HG03469 (cell line): ENCODE measurements at regions not wholly inside any gene's neighbourhood (a gene's known extent, or its start where the extent isn't known, plus 50 kb on each side); places are given as distances from the start of the nearest gene placed in this dataset.
"Not testable (repeated sequence)": the region's sequence is repeated elsewhere in the genome, so short reads cannot be mapped to it uniquely, and the experiment has no call there.

ENCODE experiments used
- ATAC-seq: cut with Tn5 transposase; IDR thresholded peaks from one replicate; pipeline ENCODE4 v1.9.1; 2021; ENCODE audit warnings: mild to moderate bottlenecking, moderate library complexity, moderate number of reproducible peaks; ENCODE audit not compliant: unreplicated experiment

GRCh38 chr4:112770114-112770513 lies 133.2 kb downstream of the LARP7 start:
- ATAC-seq, result no peak

GRCh38 chr4:112775801-112776200 lies 138.9 kb downstream of the LARP7 start:
- no peak for ATAC-seq

- ATAC-seq, result no peak
Measured at GRCh38 chr4:112776535-112776934, 139.6 kb downstream of the LARP7 start.

DNA sequence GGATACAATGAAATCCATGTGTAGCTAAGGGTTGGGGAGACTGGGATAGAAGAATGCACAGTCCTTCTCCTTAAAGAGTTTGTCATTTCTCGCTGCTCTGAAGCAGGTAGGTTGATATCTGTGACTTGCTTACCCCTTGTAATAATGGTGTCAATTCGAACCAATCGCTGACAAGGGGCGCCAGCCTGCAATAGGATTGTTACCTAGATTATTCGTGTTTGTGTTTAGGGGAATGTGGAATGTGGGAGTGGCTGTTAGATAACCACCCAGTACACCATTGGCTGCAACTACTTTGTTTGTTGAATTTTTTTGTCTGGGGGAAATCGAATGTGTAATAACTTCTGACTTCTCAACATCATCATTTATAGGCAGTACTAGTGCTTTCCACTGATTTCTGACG lies 141.6 kb downstream of the LARP7 start:
- ATAC-seq, result no peak

DNA sequence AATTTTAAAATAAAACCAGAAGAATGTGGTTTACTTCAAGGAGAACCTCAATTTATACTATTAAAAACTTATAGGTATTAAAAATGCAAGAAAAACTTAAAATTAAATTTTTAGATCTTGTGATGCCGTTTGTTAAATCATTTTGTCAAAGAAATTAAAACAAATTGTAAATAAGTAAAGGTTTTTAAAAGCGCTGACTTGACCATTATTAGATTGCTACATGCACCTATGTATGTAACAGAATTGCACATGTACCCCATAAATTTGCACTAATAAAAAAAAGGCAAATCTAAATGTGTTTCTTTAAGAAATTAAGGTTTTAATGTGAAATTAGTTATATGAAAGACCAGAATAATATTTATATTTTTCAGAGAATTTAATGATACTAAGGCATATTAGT lies 156.1 kb downstream of the LARP7 start:
- ATAC-seq, result no peak

- no peak for ATAC-seq
Measured at GRCh38 chr4:112800001-112800400, 163.1 kb downstream of the LARP7 start.

DNA sequence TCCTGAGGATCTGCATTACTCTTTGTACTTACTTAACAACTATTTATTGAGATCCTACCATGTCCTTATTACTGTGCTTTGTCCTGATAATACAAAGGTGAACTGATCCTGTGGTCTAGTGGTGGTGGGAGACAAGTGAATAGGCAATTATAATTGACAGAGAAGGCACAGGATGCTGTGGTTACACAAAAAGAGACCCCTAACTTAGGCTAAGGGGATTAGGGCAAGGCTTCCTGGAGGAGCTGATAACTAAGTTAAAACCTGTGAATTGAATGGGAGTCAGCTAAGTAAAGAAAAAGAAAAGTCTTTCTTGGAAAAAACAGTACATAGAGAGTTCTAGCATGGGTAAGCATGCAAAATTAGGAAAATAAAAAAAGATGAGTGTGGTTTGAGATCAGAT lies 164.4 kb downstream of the LARP7 start:
- no peak for ATAC-seq

DNA sequence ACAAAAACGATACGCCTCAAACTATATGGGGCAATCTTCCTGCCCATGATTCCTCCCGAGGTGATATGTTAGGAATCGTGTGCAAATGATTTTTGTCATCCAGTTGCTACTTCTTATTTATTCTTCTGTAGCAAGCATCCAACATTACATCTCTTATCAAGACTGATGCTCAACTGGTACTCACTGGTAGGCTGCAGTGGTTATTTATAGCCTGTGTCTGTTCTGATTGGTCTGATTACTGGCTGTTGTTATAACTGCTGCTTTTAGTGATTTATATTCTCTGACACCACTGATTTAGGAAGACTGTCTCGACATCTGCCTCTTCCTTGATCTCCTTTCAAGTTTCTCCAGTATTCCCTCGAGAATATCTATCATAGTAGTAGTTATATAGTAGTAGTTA lies 165.8 kb downstream of the LARP7 start:
- ATAC-seq, result no peak

DNA sequence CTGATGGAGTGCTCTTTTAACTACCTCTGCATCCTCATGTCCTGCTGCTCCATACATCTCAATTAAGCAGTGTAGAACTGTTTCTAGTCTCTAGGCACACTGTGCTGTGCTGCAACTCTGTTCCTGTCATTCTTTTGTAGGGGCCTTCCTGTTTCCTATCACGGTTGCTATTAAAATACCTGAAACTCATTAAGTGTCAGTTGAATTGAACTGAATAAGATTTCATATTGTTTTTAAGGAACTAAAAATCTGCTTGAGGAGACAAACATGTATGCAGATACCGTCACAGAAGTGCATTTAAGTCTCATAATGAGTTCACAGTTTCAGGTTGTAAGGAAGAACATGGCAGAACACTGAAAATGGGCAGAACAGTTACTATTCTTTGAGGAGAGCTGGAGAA lies 170.1 kb downstream of the LARP7 start:
- peak; percentile 79 for ATAC-seq

DNA sequence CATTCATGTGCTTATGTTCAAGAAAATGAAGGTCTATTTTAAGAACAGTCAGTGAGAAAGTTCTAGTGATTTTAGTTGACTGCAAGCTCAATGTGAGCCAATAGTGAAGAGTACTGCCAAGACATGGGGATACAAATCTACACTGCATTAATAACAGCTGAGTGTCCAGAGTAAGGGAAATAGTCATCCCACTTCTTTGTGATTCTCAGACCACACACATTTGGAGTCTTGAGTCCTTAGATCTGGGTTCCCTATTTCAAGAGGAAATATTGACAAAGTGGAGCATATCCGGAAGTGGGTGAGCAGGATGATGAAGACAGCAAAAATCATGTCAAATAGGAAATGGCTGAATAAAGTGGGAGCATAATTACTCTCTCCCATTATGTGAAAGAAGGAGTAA lies 171.1 kb downstream of the LARP7 start:
- no peak for ATAC-seq

DNA sequence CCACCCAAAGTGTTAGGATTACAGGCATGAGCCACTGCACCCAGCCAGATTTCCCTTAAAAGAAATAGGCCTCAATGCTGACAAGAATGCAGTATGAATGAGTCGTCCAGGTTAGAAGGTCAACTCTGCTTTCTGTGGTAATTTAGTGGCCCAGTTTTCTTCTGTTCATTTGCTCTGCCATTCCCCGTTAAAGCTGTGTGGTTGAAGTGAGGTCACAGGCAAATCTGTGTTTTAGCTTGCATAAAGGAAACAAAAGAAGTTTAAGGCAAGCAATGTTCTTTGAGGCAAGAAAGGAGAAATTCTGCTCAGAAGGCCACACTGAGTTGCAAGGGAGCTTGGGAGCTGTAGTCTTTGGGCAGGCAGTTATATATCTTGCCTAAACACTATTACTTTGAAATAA lies 176.8 kb downstream of the LARP7 start:
- ATAC-seq, result peak; percentile 33

DNA sequence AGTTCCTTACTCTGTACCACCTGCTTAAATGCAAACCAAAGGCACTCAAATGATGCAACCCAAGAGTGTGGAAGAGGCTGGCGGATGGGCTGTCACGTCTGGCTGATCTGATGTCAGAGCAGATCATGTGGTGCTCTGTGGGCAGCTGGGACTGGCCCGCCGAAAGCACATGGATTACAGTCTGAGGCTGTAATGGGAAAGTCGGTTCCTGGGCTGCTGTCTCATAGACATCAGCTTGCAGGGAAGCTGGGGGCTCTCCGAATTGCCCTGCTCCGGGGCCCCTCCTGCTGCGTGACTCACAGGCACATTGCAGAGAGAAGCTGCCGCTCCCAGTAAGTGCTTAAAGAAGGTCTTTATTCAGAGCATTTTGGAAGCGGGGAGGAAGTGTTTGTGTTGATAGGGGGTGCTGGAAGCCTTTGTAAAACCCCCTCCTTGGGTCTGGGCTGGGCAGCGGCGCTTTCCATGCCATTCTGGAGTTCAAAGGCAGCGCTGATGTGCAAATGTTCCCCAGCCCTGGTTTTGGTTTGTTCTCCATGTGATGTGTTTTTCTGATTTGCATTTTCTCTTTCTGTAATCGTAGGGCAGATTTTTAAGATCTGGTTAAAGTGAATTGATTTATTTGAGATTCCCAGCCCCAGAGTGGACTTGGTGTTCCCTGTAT lies 181.1 kb downstream of the LARP7 start:
- peak; percentile 94 for ATAC-seq

GRCh38 chr4:112818594-112818965 lies 181.6 kb downstream of the LARP7 start:
- peak; percentile 25 for ATAC-seq

DNA sequence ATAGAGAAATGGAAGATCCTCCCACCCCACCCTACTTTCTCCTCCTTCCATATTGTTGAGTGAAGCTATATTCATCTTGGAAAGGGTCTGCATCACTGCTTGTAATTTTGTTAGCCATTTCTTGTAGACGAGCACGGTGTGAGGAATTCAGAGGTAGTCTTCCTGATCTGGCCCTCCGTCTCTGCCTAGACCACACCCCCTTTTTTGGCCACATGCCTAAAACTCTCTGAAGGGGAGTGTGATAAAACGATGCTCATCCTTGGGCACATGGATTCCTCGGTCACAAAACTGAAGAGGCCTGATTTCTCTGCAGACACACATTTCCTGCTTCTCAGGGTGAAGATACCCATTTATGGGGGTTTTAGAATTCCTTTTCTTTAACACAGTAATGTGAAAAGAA lies 182.8 kb downstream of the LARP7 start:
- ATAC-seq, result no peak

DNA sequence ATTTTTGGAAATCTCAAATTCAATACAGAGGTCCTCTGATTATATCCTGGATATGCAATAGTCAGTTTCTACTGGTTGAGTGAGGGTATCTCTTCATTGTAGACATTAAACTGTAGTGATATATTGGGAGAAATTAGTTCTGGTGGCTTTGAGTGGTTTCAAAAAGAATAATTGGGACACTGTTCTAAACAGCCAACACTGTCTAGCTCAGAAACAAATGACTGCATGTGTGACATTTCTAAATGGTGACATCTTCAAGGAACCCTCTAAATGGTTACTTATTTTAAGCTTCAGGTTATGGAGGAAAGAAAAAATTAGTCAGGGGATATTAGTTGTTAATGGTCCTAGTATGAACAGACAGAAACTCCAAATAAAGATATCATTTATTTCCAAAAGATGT lies 186.2 kb downstream of the LARP7 start:
- ATAC-seq, result no peak

GRCh38 chr4:112823606-112824005 lies 186.7 kb downstream of the LARP7 start:
- no peak for ATAC-seq

DNA sequence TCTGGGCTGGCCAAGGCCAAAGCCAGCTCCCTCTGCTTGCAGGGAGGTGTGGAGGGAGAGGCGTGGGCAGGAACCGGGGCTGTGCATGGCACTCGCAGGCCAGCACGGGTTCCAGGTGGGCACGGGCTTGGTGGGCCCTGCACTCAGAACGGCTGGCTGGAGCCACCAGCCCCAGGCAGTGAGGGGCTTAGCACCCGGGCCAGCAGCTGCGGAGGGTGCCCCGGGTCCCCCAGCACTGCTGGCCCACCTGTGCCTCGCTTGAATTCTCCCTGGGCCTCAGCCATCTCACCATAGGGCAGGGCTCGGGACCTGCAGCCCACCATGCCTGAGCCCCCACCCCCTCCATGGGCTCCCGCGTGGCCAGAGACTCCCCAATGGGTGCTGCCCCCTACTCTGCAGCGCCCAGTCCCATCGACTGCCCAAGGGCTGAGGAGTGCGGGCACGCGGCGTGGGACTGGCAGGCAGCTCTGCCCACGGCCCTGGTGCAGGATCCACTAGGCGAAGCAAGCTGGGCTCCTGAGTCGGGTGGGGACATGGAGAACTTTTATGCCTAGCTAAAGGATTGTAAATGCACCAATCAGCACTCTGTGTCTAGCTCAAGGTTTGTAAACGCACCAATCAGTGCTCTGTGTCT lies 193.9 kb downstream of the LARP7 start:
- ATAC-seq, result no peak

DNA sequence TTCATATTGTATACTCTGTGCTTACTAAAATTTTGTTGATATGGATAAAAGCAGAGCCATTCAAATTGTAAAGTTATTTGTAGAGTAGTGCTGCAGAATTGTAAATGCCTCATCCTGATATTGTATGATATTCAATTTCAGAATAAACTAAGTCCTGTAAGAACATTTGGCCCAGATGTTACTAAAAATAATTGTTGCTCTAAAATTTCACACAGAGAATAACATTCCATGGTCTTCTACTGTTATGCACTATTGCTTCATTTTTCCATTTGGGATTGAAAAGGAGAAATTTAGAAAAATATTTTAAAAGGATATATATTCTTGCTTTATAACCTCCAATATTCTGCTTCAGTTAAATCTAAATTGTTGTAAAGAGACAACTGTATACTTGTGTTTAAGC lies 195.6 kb downstream of the LARP7 start:
- ATAC-seq, result no peak

DNA sequence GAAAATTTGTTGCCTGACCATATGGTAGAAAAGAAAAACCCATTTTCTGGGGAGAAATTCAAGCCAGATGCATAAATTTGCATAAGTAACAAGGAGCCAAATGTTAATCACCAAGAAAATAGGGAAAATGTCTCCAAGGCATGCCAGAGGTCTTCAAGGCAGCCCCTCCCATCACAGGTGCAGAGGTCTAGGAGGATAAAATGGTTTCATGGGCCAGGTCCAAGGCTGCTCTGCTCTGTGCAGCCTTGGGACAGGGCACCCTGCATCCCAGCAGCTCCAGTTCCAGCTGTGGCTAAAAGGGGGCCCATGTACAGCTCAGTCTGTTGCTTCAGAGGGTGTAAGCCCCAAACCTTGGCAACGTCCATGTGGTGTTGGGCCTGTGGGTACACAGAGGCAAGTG lies 200.0 kb downstream of the LARP7 start:
- no peak for ATAC-seq

DNA sequence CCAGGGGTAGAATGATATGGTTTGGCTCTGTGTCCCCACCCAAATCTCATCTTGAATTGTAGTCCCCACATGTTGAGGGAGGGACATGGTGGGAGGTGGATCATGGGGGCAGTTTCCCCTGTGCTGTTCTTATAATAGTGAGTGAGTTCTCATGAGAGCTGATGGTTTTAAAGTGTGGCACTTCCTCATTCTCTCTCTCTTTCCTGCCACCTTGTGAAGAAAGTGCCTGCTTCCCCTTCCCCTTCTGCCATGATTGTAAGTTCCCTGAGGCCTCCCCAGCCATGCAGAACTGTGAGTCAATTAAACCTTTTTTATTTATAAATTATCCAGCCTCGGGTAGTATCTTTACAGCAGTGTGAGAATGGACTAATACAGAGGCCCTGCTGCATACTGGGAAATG lies 201.1 kb downstream of the LARP7 start:
- ATAC-seq, result not testable (repeated sequence)

DNA sequence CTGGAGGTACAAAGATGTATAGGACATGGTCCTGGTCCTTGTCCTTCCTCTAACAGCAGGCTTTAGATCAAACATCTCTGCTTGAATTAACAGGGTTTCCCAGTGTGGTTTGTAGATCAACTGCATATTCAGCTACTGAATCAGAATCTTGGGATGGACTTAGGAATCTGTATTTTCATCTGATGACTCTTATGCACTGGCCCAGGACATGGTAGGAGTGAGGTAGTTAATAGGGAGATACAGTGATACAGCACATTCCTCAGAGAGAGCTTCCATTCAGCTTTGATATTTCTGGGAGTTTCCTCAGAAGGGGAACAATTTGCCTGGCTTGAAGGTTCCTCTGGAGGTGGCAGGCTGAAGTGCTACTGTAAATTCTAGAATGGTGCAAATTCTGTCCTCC lies 203.1 kb downstream of the LARP7 start:
- ATAC-seq, result no peak

- no peak for ATAC-seq
Measured at GRCh38 chr4:112840619-112841018, 203.7 kb downstream of the LARP7 start.

- no peak for ATAC-seq
Measured at GRCh38 chr4:112842513-112842912, 205.6 kb downstream of the LARP7 start.
